ENCODE measurements at regions not wholly inside any gene's neighbourhood (a gene's known extent, or its start where the extent isn't known, plus 50 kb on each side); places are given as distances from the start of the nearest gene placed in this dataset.
"Not testable (repeated sequence)": the region's sequence is repeated elsewhere in the genome, so short reads cannot be mapped to it uniquely, and the experiment has no call there.

GRCh38 chr4:160347197-160347596 lies 1244.3 kb downstream of the RAPGEF2 start:
- no peaks in the 10 kb centered on the region for H3K9me3 ChIP-seq (ENCODE audit: control insufficient read depth, insufficient read depth, low read length)
- H3K4me3 ChIP-seq (ENCODE audit: low read length), result no peak overlapping the region
- DNase-seq (ENCODE audit: low read depth, low spot score), result no peak

GRCh38 chr4:160350944-160351343 lies 1248.1 kb downstream of the RAPGEF2 start:
- Histone ChIP-seq H3K36me3 (ENCODE audit: control insufficient read depth, insufficient read depth, low read length) (no peaks in the 10 kb centered on the region), H3K27me3 (ENCODE audit: control insufficient read depth, insufficient read depth, low read length) (no peaks in the 10 kb centered on the region), H3K27ac (ENCODE audit: low read length) (no peak overlapping the region), H3K4me1 (ENCODE audit: control insufficient read depth, insufficient read depth, low read length) (no peaks in the 10 kb centered on the region), H3K4me3 (ENCODE audit: low read length) (no peak overlapping the region), H3K9me3 (ENCODE audit: control insufficient read depth, insufficient read depth, low read length) (no peaks in the 10 kb centered on the region)
- no CpG with 5 or more reads among the region's 6 CpGs for WGBS (ENCODE audit: insufficient coverage, insufficient read length)
- DNase-seq (ENCODE audit: low read depth, low spot score), result no peak

More at GRCh38 chr4:160347197-160347596, 1244.3 kb downstream of the RAPGEF2 start:
- Histone ChIP-seq H3K4me1 (ENCODE audit: control insufficient read depth, insufficient read depth, low read length) (no peaks in the 10 kb centered on the region), H3K27ac (ENCODE audit: low read length) (no peak overlapping the region), H3K27me3 (ENCODE audit: control insufficient read depth, insufficient read depth, low read length) (no peaks in the 10 kb centered on the region), H3K36me3 (ENCODE audit: control insufficient read depth, insufficient read depth, low read length) (no peaks in the 10 kb centered on the region)

- H3K4me1 ChIP-seq (ENCODE audit: control insufficient read depth, insufficient read depth, low read length), result no peaks in the 10 kb centered on the region
- WGBS (ENCODE audit: insufficient coverage, insufficient read length), result no CpG with 5 or more reads among the region's 2 CpGs
- H3K36me3 ChIP-seq (ENCODE audit: control insufficient read depth, insufficient read depth, low read length), result no peaks in the 10 kb centered on the region
Observed at GRCh38 chr4:160352637-160353036, 1249.8 kb downstream of the RAPGEF2 start.

GRCh38 chr4:160353548-160353947 lies 1250.7 kb downstream of the RAPGEF2 start:
- no peak for DNase-seq (ENCODE audit: low read depth, low spot score)
- WGBS (ENCODE audit: insufficient coverage, insufficient read length), result no CpG with 5 or more reads among the region's 5 CpGs
- Histone ChIP-seq H3K4me3 (ENCODE audit: low read length) (no peak overlapping the region), H3K36me3 (ENCODE audit: control insufficient read depth, insufficient read depth, low read length) (no peaks in the 10 kb centered on the region), H3K4me1 (ENCODE audit: control insufficient read depth, insufficient read depth, low read length) (no peaks in the 10 kb centered on the region), H3K9me3 (ENCODE audit: control insufficient read depth, insufficient read depth, low read length) (no peaks in the 10 kb centered on the region), H3K27ac (ENCODE audit: low read length) (no peak overlapping the region), H3K27me3 (ENCODE audit: control insufficient read depth, insufficient read depth, low read length) (no peaks in the 10 kb centered on the region)

More at GRCh38 chr4:160352637-160353036, 1249.8 kb downstream of the RAPGEF2 start:
- Histone ChIP-seq H3K4me3 (ENCODE audit: low read length) (no peak overlapping the region), H3K9me3 (ENCODE audit: control insufficient read depth, insufficient read depth, low read length) (no peaks in the 10 kb centered on the region), H3K27me3 (ENCODE audit: control insufficient read depth, insufficient read depth, low read length) (no peaks in the 10 kb centered on the region), H3K27ac (ENCODE audit: low read length) (no peak overlapping the region)
- DNase-seq (ENCODE audit: low read depth, low spot score), result no peak

GRCh38 chr4:160362478-160362877 lies 1259.6 kb downstream of the RAPGEF2 start:
- H3K4me3 ChIP-seq (ENCODE audit: low read length), result no peak overlapping the region
- peaks cover 3% of the 10 kb centered on the region; the same call in 1 of the 2 replicates for H3K9me3 ChIP-seq (ENCODE audit: control insufficient read depth, insufficient read depth, low read length)
- no peak overlapping the region for H3K27ac ChIP-seq (ENCODE audit: low read length)
- H3K36me3 ChIP-seq (ENCODE audit: control insufficient read depth, insufficient read depth, low read length), result no peaks in the 10 kb centered on the region
- no peaks in the 10 kb centered on the region for H3K4me1 ChIP-seq (ENCODE audit: control insufficient read depth, insufficient read depth, low read length)
- no peak for DNase-seq (ENCODE audit: low read depth, low spot score)
- no peaks in the 10 kb centered on the region for H3K27me3 ChIP-seq (ENCODE audit: control insufficient read depth, insufficient read depth, low read length)
- no CpG with 5 or more reads among the region's 3 CpGs for WGBS (ENCODE audit: insufficient coverage, insufficient read length)

- H3K27me3 ChIP-seq (ENCODE audit: control insufficient read depth, insufficient read depth, low read length), result no peaks in the 10 kb centered on the region
- DNase-seq (ENCODE audit: low read depth, low spot score), result no peak
- H3K9me3 ChIP-seq (ENCODE audit: control insufficient read depth, insufficient read depth, low read length), result peaks cover 3% of the 10 kb centered on the region; the same call in 1 of the 2 replicates
- no peak overlapping the region for H3K27ac ChIP-seq (ENCODE audit: low read length)
- H3K4me1 ChIP-seq (ENCODE audit: control insufficient read depth, insufficient read depth, low read length), result no peaks in the 10 kb centered on the region
- no peaks in the 10 kb centered on the region for H3K36me3 ChIP-seq (ENCODE audit: control insufficient read depth, insufficient read depth, low read length)
- no peak overlapping the region for H3K4me3 ChIP-seq (ENCODE audit: low read length)
Observed at GRCh38 chr4:160364217-160364616, 1261.3 kb downstream of the RAPGEF2 start.

- not testable (repeated sequence) for H3K27ac ChIP-seq (ENCODE audit: low read length)
Observed at GRCh38 chr4:160364665-160365064, 1261.8 kb downstream of the RAPGEF2 start.

GRCh38 chr4:160365383-160365782 lies 1262.5 kb downstream of the RAPGEF2 start:
- not testable (repeated sequence) for H3K4me1 ChIP-seq (ENCODE audit: control insufficient read depth, insufficient read depth, low read length); H3K9me3 ChIP-seq (ENCODE audit: control insufficient read depth, insufficient read depth, low read length); H3K27me3 ChIP-seq (ENCODE audit: control insufficient read depth, insufficient read depth, low read length); H3K36me3 ChIP-seq (ENCODE audit: control insufficient read depth, insufficient read depth, low read length); H3K4me3 ChIP-seq (ENCODE audit: low read length); DNase-seq (ENCODE audit: low read depth, low spot score); H3K27ac ChIP-seq (ENCODE audit: low read length)
- WGBS (ENCODE audit: insufficient coverage, insufficient read length), result no CpG with 5 or more reads among the region's 8 CpGs

More at GRCh38 chr4:160364665-160365064, 1261.8 kb downstream of the RAPGEF2 start:
- DNase-seq (ENCODE audit: low read depth, low spot score); H3K27me3 ChIP-seq (ENCODE audit: control insufficient read depth, insufficient read depth, low read length); H3K4me1 ChIP-seq (ENCODE audit: control insufficient read depth, insufficient read depth, low read length); H3K9me3 ChIP-seq (ENCODE audit: control insufficient read depth, insufficient read depth, low read length); H3K36me3 ChIP-seq (ENCODE audit: control insufficient read depth, insufficient read depth, low read length); H3K4me3 ChIP-seq (ENCODE audit: low read length): not testable (repeated sequence)
- no CpG with 5 or more reads among the region's 6 CpGs for WGBS (ENCODE audit: insufficient coverage, insufficient read length)

- no CpG with 5 or more reads among the region's 2 CpGs for WGBS (ENCODE audit: insufficient coverage, insufficient read length)
- no peak for DNase-seq (ENCODE audit: low read depth, low spot score)
- Histone ChIP-seq H3K4me3 (ENCODE audit: low read length) (no peak overlapping the region), H3K27me3 (ENCODE audit: control insufficient read depth, insufficient read depth, low read length) (no peaks in the 10 kb centered on the region), H3K27ac (ENCODE audit: low read length) (no peak overlapping the region), H3K4me1 (ENCODE audit: control insufficient read depth, insufficient read depth, low read length) (no peaks in the 10 kb centered on the region), H3K36me3 (ENCODE audit: control insufficient read depth, insufficient read depth, low read length) (no peaks in the 10 kb centered on the region), H3K9me3 (ENCODE audit: control insufficient read depth, insufficient read depth, low read length) (no peaks in the 10 kb centered on the region)
Observed at GRCh38 chr4:160370046-160370445, 1267.2 kb downstream of the RAPGEF2 start.

GRCh38 chr4:160371446-160371845 lies 1268.6 kb downstream of the RAPGEF2 start:
- Histone ChIP-seq H3K9me3 (ENCODE audit: control insufficient read depth, insufficient read depth, low read length) (no peaks in the 10 kb centered on the region), H3K27ac (ENCODE audit: low read length) (no peak overlapping the region), H3K27me3 (ENCODE audit: control insufficient read depth, insufficient read depth, low read length) (no peaks in the 10 kb centered on the region), H3K4me1 (ENCODE audit: control insufficient read depth, insufficient read depth, low read length) (no peaks in the 10 kb centered on the region), H3K4me3 (ENCODE audit: low read length) (no peak overlapping the region), H3K36me3 (ENCODE audit: control insufficient read depth, insufficient read depth, low read length) (no peaks in the 10 kb centered on the region)
- DNase-seq (ENCODE audit: low read depth, low spot score), result no peak
- no CpG with 5 or more reads among the region's 1 CpG for WGBS (ENCODE audit: insufficient coverage, insufficient read length)

GRCh38 chr4:160372390-160372789 lies 1269.5 kb downstream of the RAPGEF2 start:
- no CpG with 5 or more reads among the region's 5 CpGs for WGBS (ENCODE audit: insufficient coverage, insufficient read length)
- no peaks in the 10 kb centered on the region for H3K4me1 ChIP-seq (ENCODE audit: control insufficient read depth, insufficient read depth, low read length)
- H3K4me3 ChIP-seq (ENCODE audit: low read length), result no peak overlapping the region
- no peak for DNase-seq (ENCODE audit: low read depth, low spot score)
- H3K36me3 ChIP-seq (ENCODE audit: control insufficient read depth, insufficient read depth, low read length), result no peaks in the 10 kb centered on the region
- no peaks in the 10 kb centered on the region for H3K27me3 ChIP-seq (ENCODE audit: control insufficient read depth, insufficient read depth, low read length)
- no peaks in the 10 kb centered on the region for H3K9me3 ChIP-seq (ENCODE audit: control insufficient read depth, insufficient read depth, low read length)
- no peak overlapping the region for H3K27ac ChIP-seq (ENCODE audit: low read length)

Measured in iPS DF 6.9 (cell line).